Gastroesophageal sphincter (tissue), 4 donors: ENCODE measurements at regions not wholly inside any gene's neighbourhood (a gene's known extent, or its start where the extent isn't known, plus 50 kb on each side); places are given as distances from the start of the nearest gene placed in this dataset.

ENCODE experiments used
- ATAC-seq: fragments of 150-250 bp; one replicate; pipeline ENCODE4 v1.9.1; 2016; ENCODE audit warnings: mild to moderate bottlenecking, moderate library complexity
- H3K27ac ChIP-seq, 4 donors: fragments of 200-600 bp; sonication (generic) in 3 of 4; 1 replicate in 3 of 4; 2 replicates in 1 of 4; pipeline ENCODE4 v1.5.1; 2016 to 2019
- H3K27me3 ChIP-seq: fragments of 200-600 bp; sonication (generic); one replicate; pipeline ENCODE4 v1.5.1; 2019
- H3K36me3 ChIP-seq, 2 donors: fragments of 200-600 bp; sonication (generic); one replicate each; pipeline ENCODE4 v1.5.1; 2019; ENCODE audit warnings: control low read depth in 1 of 2
- H3K4me1 ChIP-seq, 3 donors: fragments of 200-600 bp; sonication (generic); 1 replicate in 2 of 3; 2 replicates in 1 of 3; pipeline ENCODE4 v1.5.1; 2016 to 2019; ENCODE audit warnings: control low read depth in 2 of 3
- H3K4me3 ChIP-seq, 2 donors: fragments of 200-600 bp; sonication (generic); one replicate each; pipeline ENCODE4 v1.5.1; 2019; ENCODE audit warnings: mild to moderate bottlenecking in 1 of 2, moderate library complexity in 1 of 2
- H3K9me3 ChIP-seq, 3 donors: fragments of 200-600 bp; sonication (generic); one replicate each; pipeline ENCODE4 v1.5.1; 2017 to 2019; ENCODE audit warnings: control low read depth in 2 of 3
- CTCF ChIP-seq, 4 experiments: fragments of 200-600 bp in 2 of 4; fragments of 450-650 bp in 2 of 4; sonication (generic) in 1 of 4; IDR thresholded peaks; one replicate each; pipeline ENCODE4 v1.5.1; 2017 to 2019; ENCODE audit warnings: antibody characterized with exemption in 4 of 4, mild to moderate bottlenecking in 2 of 4, moderate library complexity in 2 of 4
- EP300 ChIP-seq: sonication (generic); formaldehyde crosslinking; IDR thresholded peaks from one replicate; pipeline ENCODE4 v1.6.1; 2017; ENCODE audit warnings: antibody characterized with exemption, mild to moderate bottlenecking
- POLR2A ChIP-seq, 2 donors: fragments of 450-650 bp; IDR thresholded peaks; one replicate each; pipeline ENCODE4 v1.6.1; 2017; ENCODE audit warnings: antibody characterized with exemption in 2 of 2, mild to moderate bottlenecking in 2 of 2, moderate library complexity in 1 of 2
- POLR2AphosphoS5 ChIP-seq: sonication (generic); formaldehyde crosslinking; IDR thresholded peaks from one replicate; pipeline ENCODE4 v1.6.1; 2017; ENCODE audit warnings: antibody characterized with exemption
- WGBS, 2 donors: methylation state at CpG; one replicate each; pipeline ENCODE4 v1.1.5; 2018; ENCODE audit warnings: low coverage in 1 of 2; 5-methylcytosine and 5-hydroxymethylcytosine counted together

GRCh38 chr18:64438178-64438577 is 289.3 kb upstream of the LINC00305 start:
- Histone ChIP-seq H3K27me3 (no peaks in the 10 kb centered on the region), H3K36me3 (no peaks in the 10 kb centered on the region), H3K27ac (no peak overlapping the region), H3K4me1 (no peaks in the 10 kb centered on the region), H3K4me3 (no peak overlapping the region), H3K9me3 (peaks cover 0 to 12% (median 0%) of the 10 kb centered on the region in 3 donors)
- 74 to 77% methylated on average over 4 of the region's 4 CpGs for WGBS, 2 donors
- TF ChIP-seq EP300 (no peak), POLR2AphosphoS5 (no peak), POLR2A (IDR thresholded peaks at IDR 0.05) (no peak)
- ATAC-seq, result no peak

DNA sequence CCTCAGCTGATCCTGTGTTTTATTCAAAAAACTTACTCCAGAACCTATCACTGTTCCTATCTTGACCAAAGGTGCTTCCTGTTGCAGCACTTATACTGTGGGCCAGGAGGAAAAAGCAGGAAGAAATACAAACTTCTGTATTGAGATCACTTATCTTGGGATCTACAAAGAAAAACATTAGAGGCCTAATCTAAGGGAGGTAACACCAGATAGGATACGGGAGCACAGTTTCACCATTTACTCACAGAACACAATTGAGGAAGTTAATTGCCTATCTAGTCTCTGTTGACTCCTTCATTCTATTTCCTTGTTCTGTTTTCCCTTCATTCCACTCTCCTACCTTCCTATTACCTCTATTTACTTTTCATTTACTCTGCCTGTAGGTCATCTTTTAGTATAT is 287.2 kb upstream of the LINC00305 start:
- Histone ChIP-seq H3K27ac (no peak overlapping the region), H3K36me3 (no peaks in the 10 kb centered on the region), H3K4me1 (no peaks in the 10 kb centered on the region), H3K27me3 (no peaks in the 10 kb centered on the region), H3K4me3 (no peak overlapping the region), H3K9me3 (peaks cover 0 to 21% (median 0%) of the 10 kb centered on the region in 3 donors)
- WGBS, 2 donors, result 64 to 86% methylated on average over 1 of the region's 1 CpG
- TF ChIP-seq POLR2A (IDR thresholded peaks at IDR 0.05) (no peak), CTCF (IDR thresholded peaks at IDR 0.05) (no peak), EP300 (no peak), POLR2AphosphoS5 (no peak)
- ATAC-seq, result no peak

- H3K4me1 ChIP-seq, result no peaks in the 10 kb centered on the region
- TF ChIP-seq CTCF (IDR thresholded peaks at IDR 0.05) (no peak), POLR2A (IDR thresholded peaks at IDR 0.05) (no peak), POLR2AphosphoS5 (no peak), EP300 (no peak)
- H3K27ac ChIP-seq, result no peak overlapping the region
- 84 to 100% methylated on average over 2 of the region's 2 CpGs for WGBS, 2 donors
- H3K36me3 ChIP-seq, result no peaks in the 10 kb centered on the region
- no peak for ATAC-seq
- H3K27me3 ChIP-seq, result no peaks in the 10 kb centered on the region
- H3K9me3 ChIP-seq, result no peaks in the 10 kb centered on the region
- no peak overlapping the region for H3K4me3 ChIP-seq
These were observed 270.3 kb upstream of the LINC00305 start for GRCh38 chr18:64419156-64419555.

GRCh38 chr18:64416990-64417389 is 268.1 kb upstream of the LINC00305 start:
- ATAC-seq, result no peak
- Histone ChIP-seq H3K36me3 (no peaks in the 10 kb centered on the region), H3K4me3 (no peak overlapping the region), H3K27ac (no peak overlapping the region), H3K9me3 (no peaks in the 10 kb centered on the region), H3K4me1 (no peaks in the 10 kb centered on the region), H3K27me3 (no peaks in the 10 kb centered on the region)
- no peak for TF ChIP-seq CTCF (IDR thresholded peaks at IDR 0.05)
- 13 to 33% methylated on average over 1 of the region's 1 CpG for WGBS, 2 donors

GRCh38 chr18:64415218-64415617 is 266.3 kb upstream of the LINC00305 start:
- Histone ChIP-seq H3K27me3 (no peaks in the 10 kb centered on the region), H3K9me3 (no peaks in the 10 kb centered on the region), H3K4me3 (no peak overlapping the region), H3K27ac (no peak overlapping the region), H3K36me3 (no peaks in the 10 kb centered on the region), H3K4me1 (no peaks in the 10 kb centered on the region)
- ATAC-seq, result no peak
- TF ChIP-seq POLR2AphosphoS5 (no peak), CTCF (IDR thresholded peaks at IDR 0.05) (no peak), EP300 (no peak), POLR2A (IDR thresholded peaks at IDR 0.05) (no peak)
- 67 to 88% methylated on average over 2 of the region's 2 CpGs for WGBS, 2 donors

DNA sequence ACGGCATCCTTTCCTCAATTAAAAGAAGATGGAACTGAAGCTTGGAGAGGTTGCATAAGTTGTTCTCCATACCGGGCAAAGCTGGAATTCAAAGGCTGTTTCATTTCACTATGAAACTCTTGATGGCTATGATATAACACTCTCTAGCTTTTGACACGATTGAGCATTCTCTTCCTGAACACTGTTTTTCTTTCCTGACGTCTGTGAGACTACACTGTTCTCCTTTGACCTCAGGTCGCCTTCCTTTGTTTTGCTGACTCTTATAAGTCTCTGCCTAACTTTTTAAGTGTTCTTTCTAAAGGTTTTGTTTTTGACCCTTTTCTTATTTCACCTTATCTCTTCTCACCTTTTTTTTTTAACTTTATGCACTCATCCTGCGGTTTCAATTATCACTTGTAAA is 261.8 kb upstream of the LINC00305 start:
- 36 to 64% methylated on average over 6 of the region's 6 CpGs for WGBS, 2 donors
- Histone ChIP-seq H3K9me3 (no peaks in the 10 kb centered on the region), H3K4me3 (no peak overlapping the region), H3K27me3 (no peaks in the 10 kb centered on the region), H3K4me1 (no peaks in the 10 kb centered on the region), H3K36me3 (no peaks in the 10 kb centered on the region), H3K27ac (no peak overlapping the region)
- no peak for ATAC-seq
- no peak for TF ChIP-seq CTCF (IDR thresholded peaks at IDR 0.05)
- no peak for TF ChIP-seq POLR2AphosphoS5
- no peak for TF ChIP-seq EP300
- TF ChIP-seq POLR2A (IDR thresholded peaks at IDR 0.05), result no peak
